ENCODE measurements at regions not wholly inside any gene's neighbourhood (a gene's known extent, or its start where the extent isn't known, plus 50 kb on each side); places are given as distances from the start of the nearest gene placed in this dataset.

- DNase-seq, result no peak
Measured at GRCh38 chr2:206212673-206213513, 53.2 kb downstream of the EEF1B2 start.

GRCh38 chr2:206213514-206213845, 53.8 kb downstream of the EEF1B2 start:
- no peak for DNase-seq

- DNase-seq, result no peak
Measured at GRCh38 chr2:206217166-206217565, 57.3 kb upstream of the ZDBF2 start.

- no peak for DNase-seq
Measured at GRCh38 chr2:206217743-206218142, 56.7 kb upstream of the ZDBF2 start.

- no peak for DNase-seq
Measured at GRCh38 chr2:206218156-206218555, 56.3 kb upstream of the ZDBF2 start.

- DNase-seq, result peak in 1 of 2 experiments; percentile 1
Measured at GRCh38 chr2:206218796-206219499, 55.5 kb upstream of the ZDBF2 start.

GRCh38 chr2:206219957-206220356, 54.5 kb upstream of the ZDBF2 start:
- no peak for DNase-seq

- no peak for DNase-seq
Measured at GRCh38 chr2:206220997-206221396, 53.5 kb upstream of the ZDBF2 start.
